ENCODE measurements at regions not wholly inside any gene's neighbourhood (a gene's known extent, or its start where the extent isn't known, plus 50 kb on each side); places are given as distances from the start of the nearest gene placed in this dataset.

DNA sequence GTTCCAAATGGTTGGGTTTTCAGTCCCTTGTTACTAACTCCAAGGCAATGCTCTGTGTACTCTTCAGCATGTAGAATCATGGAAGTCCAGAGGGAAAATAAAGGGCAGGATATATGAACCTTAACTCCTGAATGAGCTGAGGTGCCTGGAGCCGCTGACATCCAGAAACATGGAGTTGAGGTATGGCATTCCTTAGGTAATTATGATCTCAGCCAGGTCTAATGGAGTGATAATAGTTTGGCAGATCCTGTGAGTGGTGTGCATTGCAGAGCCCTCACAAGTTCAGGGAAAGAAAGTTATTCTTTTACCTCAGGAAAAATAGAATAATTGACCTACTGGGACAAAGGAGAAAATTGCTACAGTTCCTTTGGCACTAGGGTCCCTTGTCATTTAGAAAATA, 369.1 kb downstream of the ZNF608 start:
- TF ChIP-seq, protein P1, sequence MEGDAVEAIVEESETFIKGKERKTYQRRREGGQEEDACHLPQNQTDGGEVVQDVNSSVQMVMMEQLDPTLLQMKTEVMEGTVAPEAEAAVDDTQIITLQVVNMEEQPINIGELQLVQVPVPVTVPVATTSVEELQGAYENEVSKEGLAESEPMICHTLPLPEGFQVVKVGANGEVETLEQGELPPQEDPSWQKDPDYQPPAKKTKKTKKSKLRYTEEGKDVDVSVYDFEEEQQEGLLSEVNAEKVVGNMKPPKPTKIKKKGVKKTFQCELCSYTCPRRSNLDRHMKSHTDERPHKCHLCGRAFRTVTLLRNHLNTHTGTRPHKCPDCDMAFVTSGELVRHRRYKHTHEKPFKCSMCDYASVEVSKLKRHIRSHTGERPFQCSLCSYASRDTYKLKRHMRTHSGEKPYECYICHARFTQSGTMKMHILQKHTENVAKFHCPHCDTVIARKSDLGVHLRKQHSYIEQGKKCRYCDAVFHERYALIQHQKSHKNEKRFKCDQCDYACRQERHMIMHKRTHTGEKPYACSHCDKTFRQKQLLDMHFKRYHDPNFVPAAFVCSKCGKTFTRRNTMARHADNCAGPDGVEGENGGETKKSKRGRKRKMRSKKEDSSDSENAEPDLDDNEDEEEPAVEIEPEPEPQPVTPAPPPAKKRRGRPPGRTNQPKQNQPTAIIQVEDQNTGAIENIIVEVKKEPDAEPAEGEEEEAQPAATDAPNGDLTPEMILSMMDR (conservative IDR thresholded peaks at IDR 0.05; ENCODE audit: low read length), result no peak
- TF ChIP-seq EZH2phosphoT487 (IDR thresholded peaks at IDR 0.05; ENCODE audit: borderline replicate concordance, low read depth, low read length), result no peak
